CD8-positive, alpha-beta memory T cell (primary cell): ENCODE measurements at regions not wholly inside any gene's neighbourhood (a gene's known extent, or its start where the extent isn't known, plus 50 kb on each side); places are given as distances from the start of the nearest gene placed in this dataset.
"Not testable (repeated sequence)": the region's sequence is repeated elsewhere in the genome, so short reads cannot be mapped to it uniquely, and the experiment has no call there.

Experiments used
- CTCF ChIA-PET: fragments of 350-600 bp; sonication (Branson Sonifier 250); formaldehyde crosslinking; loops from one replicate; lab custom pipeline; 2021; ENCODE audit warnings: antibody characterized with exemption; lab: Charles Lee
- POLR2A ChIA-PET: fragments of 350-600 bp; sonication (Branson Sonifier 250); formaldehyde crosslinking; loops from one replicate; lab custom pipeline; 2021; ENCODE audit warnings: antibody characterized with exemption; lab: Charles Lee
- DNase-seq, 5 donors: peaks; one replicate each; pipeline versions ENCODE4 v3.0.0 to v3.0.0-alpha.2; 2020 to 2022; ENCODE audit warnings: mixed read lengths in 1 of 5
- H3K27ac ChIP-seq: one replicate; pipeline ENCODE4 v1.7.0; 2013; ENCODE audit warnings: low read depth, mild to moderate bottlenecking, low read length, moderate library complexity
- H3K27me3 ChIP-seq: 2 replicates; pipeline ENCODE4 v1.7.0; 2013; ENCODE audit warnings: low read length, mild to moderate bottlenecking; ENCODE audit not compliant: insufficient read depth, poor library complexity, severe bottlenecking
- H3K36me3 ChIP-seq: 2 replicates; pipeline ENCODE4 v1.7.0; 2013; ENCODE audit warnings: mild to moderate bottlenecking, low read length, moderate library complexity; ENCODE audit not compliant: insufficient read depth
- H3K4me1 ChIP-seq: 2 replicates; pipeline ENCODE4 v1.7.0; 2013; ENCODE audit warnings: mild to moderate bottlenecking, low read length, moderate library complexity; ENCODE audit not compliant: insufficient read depth
- H3K4me3 ChIP-seq: 2 replicates; pipeline ENCODE4 v1.7.0; 2013; ENCODE audit warnings: mild to moderate bottlenecking, low read length
- H3K9me3 ChIP-seq: 2 replicates; pipeline ENCODE4 v1.7.0; 2013; ENCODE audit warnings: mild to moderate bottlenecking, low read length
- H3K27ac Mint-ChIP-seq, 8 donors: one replicate each; pipeline ENCODE4 v1.8.0; 2020 to 2021; ENCODE audit warnings: mixed read lengths in 8 of 8, mild to moderate bottlenecking in 6 of 8, inconsistent platforms in 3 of 8, moderate library complexity in 3 of 8
- H3K27me3 Mint-ChIP-seq, 2 donors: one replicate each; pipeline ENCODE4 v1.8.0; 2020 to 2021; ENCODE audit warnings: mixed read lengths in 2 of 2, mild to moderate bottlenecking in 1 of 2, moderate library complexity in 1 of 2
- H3K36me3 Mint-ChIP-seq, 3 donors: one replicate each; pipeline ENCODE4 v1.8.0; 2020 to 2021; ENCODE audit warnings: mixed read lengths in 3 of 3, inconsistent platforms in 1 of 3, mild to moderate bottlenecking in 1 of 3
- H3K4me1 Mint-ChIP-seq, 3 donors: one replicate each; pipeline ENCODE4 v1.8.0; 2020 to 2021; ENCODE audit warnings: mixed read lengths in 3 of 3, inconsistent platforms in 1 of 3, mild to moderate bottlenecking in 1 of 3
- H3K4me3 Mint-ChIP-seq, 7 donors: one replicate each; pipeline ENCODE4 v1.8.0; 2020 to 2021; ENCODE audit warnings: mixed read lengths in 7 of 7, mild to moderate bottlenecking in 6 of 7, moderate library complexity in 4 of 7, inconsistent platforms in 2 of 7
- H3K9me3 Mint-ChIP-seq, 5 donors: one replicate each; pipeline ENCODE4 v1.8.0; 2020 to 2022; ENCODE audit warnings: mixed read lengths in 5 of 5, mild to moderate bottlenecking in 3 of 5, moderate library complexity in 2 of 5, inconsistent platforms in 1 of 5

- Mint-ChIP-seq H3K36me3 (no peaks in the 10 kb centered on the region), H3K4me3 (no peak overlapping the region), H3K27me3 (no peaks in the 10 kb centered on the region), H3K27ac (no peak overlapping the region), H3K4me1 (no peaks in the 10 kb centered on the region), H3K9me3 (peaks cover 0 to 10% (median 0%) of the 10 kb centered on the region in 5 donors)
- Histone ChIP-seq H3K9me3 (no peaks in the 10 kb centered on the region), H3K36me3 (no peaks in the 10 kb centered on the region), H3K27ac (no peak overlapping the region), H3K4me1 (no peaks in the 10 kb centered on the region), H3K4me3 (no peak overlapping the region), H3K27me3 (no peaks in the 10 kb centered on the region)
- ChIA-PET POLR2A (no interaction called here), CTCF (no interaction called here)
- no peak for DNase-seq
Observed at GRCh38 chr6:146985966-146986365, 218.3 kb upstream of the STXBP5 start.

GRCh38 chr6:146987938-146988337 lies 216.3 kb upstream of the STXBP5 start:
- CTCF ChIA-PET, H3K36me3 ChIP-seq, H3K36me3 Mint-ChIP-seq, H3K27ac Mint-ChIP-seq, H3K4me3 Mint-ChIP-seq, H3K4me3 ChIP-seq, H3K27me3 Mint-ChIP-seq, POLR2A ChIA-PET, H3K9me3 ChIP-seq, H3K4me1 Mint-ChIP-seq, H3K27ac ChIP-seq, DNase-seq, H3K4me1 ChIP-seq, H3K27me3 ChIP-seq: not testable (repeated sequence)
- peaks cover 0 to 10% (median 0%) of the 10 kb centered on the region in 5 donors for H3K9me3 Mint-ChIP-seq

GRCh38 chr6:146989860-146990259 lies 214.4 kb upstream of the STXBP5 start:
- H3K27ac Mint-ChIP-seq: no peak overlapping the region
- peaks cover 0 to 10% (median 0%) of the 10 kb centered on the region in 5 donors for H3K9me3 Mint-ChIP-seq
- ChIA-PET POLR2A (no interaction called here), CTCF (no interaction called here)
- H3K4me3 ChIP-seq: no peak overlapping the region
- no peaks in the 10 kb centered on the region for H3K36me3 ChIP-seq
- H3K27ac ChIP-seq: no peak overlapping the region
- no peak for DNase-seq
- H3K4me1 Mint-ChIP-seq: no peaks in the 10 kb centered on the region
- no peak overlapping the region for H3K4me3 Mint-ChIP-seq
- H3K27me3 Mint-ChIP-seq: no peaks in the 10 kb centered on the region
- no peaks in the 10 kb centered on the region for H3K27me3 ChIP-seq
- no peaks in the 10 kb centered on the region for H3K36me3 Mint-ChIP-seq
- no peaks in the 10 kb centered on the region for H3K9me3 ChIP-seq
- H3K4me1 ChIP-seq: no peaks in the 10 kb centered on the region

- Histone ChIP-seq H3K27me3 (no peaks in the 10 kb centered on the region), H3K9me3 (no peaks in the 10 kb centered on the region), H3K4me3 (no peak overlapping the region), H3K36me3 (no peaks in the 10 kb centered on the region), H3K4me1 (no peaks in the 10 kb centered on the region), H3K27ac (no peak overlapping the region)
- H3K9me3 Mint-ChIP-seq: peaks cover 0 to 10% (median 0%) of the 10 kb centered on the region in 5 donors
- POLR2A ChIA-PET: no interaction called here
- no peaks in the 10 kb centered on the region for H3K36me3 Mint-ChIP-seq
- CTCF ChIA-PET: no interaction called here
- H3K27me3 Mint-ChIP-seq: no peaks in the 10 kb centered on the region
- no peak overlapping the region for H3K4me3 Mint-ChIP-seq
- DNase-seq: no peak
- H3K4me1 Mint-ChIP-seq: no peaks in the 10 kb centered on the region
- H3K27ac Mint-ChIP-seq: no peak overlapping the region
Observed at GRCh38 chr6:146990284-146990683, 213.9 kb upstream of the STXBP5 start.

GRCh38 chr6:146990821-146991798 lies 213.1 kb upstream of the STXBP5 start:
- no peaks in the 10 kb centered on the region for H3K36me3 ChIP-seq
- Mint-ChIP-seq H3K27me3 (no peaks in the 10 kb centered on the region), H3K27ac (no peak overlapping the region), H3K4me1 (no peaks in the 10 kb centered on the region), H3K36me3 (no peaks in the 10 kb centered on the region), H3K4me3 (no peak overlapping the region), H3K9me3 (peaks cover 0 to 7% (median 0%) of the 10 kb centered on the region in 5 donors)
- CTCF ChIA-PET: no interaction called here
- no peaks in the 10 kb centered on the region for H3K4me1 ChIP-seq
- no peak for DNase-seq
- no peak overlapping the region for H3K4me3 ChIP-seq
- no peaks in the 10 kb centered on the region for H3K9me3 ChIP-seq
- no peak overlapping the region for H3K27ac ChIP-seq
- POLR2A ChIA-PET: no interaction called here
- H3K27me3 ChIP-seq: no peaks in the 10 kb centered on the region

- H3K9me3 ChIP-seq: no peaks in the 10 kb centered on the region
- no peak overlapping the region for H3K27ac ChIP-seq
- no peaks in the 10 kb centered on the region for H3K27me3 ChIP-seq
- ChIA-PET CTCF (no interaction called here), POLR2A (no interaction called here)
- DNase-seq: no peak
- Mint-ChIP-seq H3K4me3 (no peak overlapping the region), H3K27me3 (peaks cover 3 to 4% of the 10 kb centered on the region in 2 donors), H3K36me3 (no peaks in the 10 kb centered on the region), H3K9me3 (peaks cover 0 to 3% (median 0%) of the 10 kb centered on the region in 5 donors), H3K27ac (no peak overlapping the region), H3K4me1 (no peaks in the 10 kb centered on the region)
- no peak overlapping the region for H3K4me3 ChIP-seq
- no peaks in the 10 kb centered on the region for H3K4me1 ChIP-seq
- no peaks in the 10 kb centered on the region for H3K36me3 ChIP-seq
Observed at GRCh38 chr6:146997062-146997461, 207.2 kb upstream of the STXBP5 start.

GRCh38 chr6:146999766-147000165 lies 204.5 kb upstream of the STXBP5 start:
- Mint-ChIP-seq H3K4me3 (no peak overlapping the region), H3K9me3 (peaks cover 0 to 2% (median 0%) of the 10 kb centered on the region in 5 donors), H3K27ac (peak overlapping the region in 1 of 8 donors; percentile 10), H3K27me3 (peaks cover 3 to 4% of the 10 kb centered on the region in 2 donors), H3K36me3 (no peaks in the 10 kb centered on the region), H3K4me1 (no peaks in the 10 kb centered on the region)
- H3K9me3 ChIP-seq: no peaks in the 10 kb centered on the region
- DNase-seq: no peak
- no peaks in the 10 kb centered on the region for H3K4me1 ChIP-seq
- H3K4me3 ChIP-seq: no peak overlapping the region
- no peak overlapping the region for H3K27ac ChIP-seq
- ChIA-PET CTCF (no interaction called here), POLR2A (no interaction called here)
- H3K36me3 ChIP-seq: no peaks in the 10 kb centered on the region
- H3K27me3 ChIP-seq: no peaks in the 10 kb centered on the region

- Histone ChIP-seq H3K4me3 (no peak overlapping the region), H3K27me3 (no peaks in the 10 kb centered on the region), H3K4me1 (no peaks in the 10 kb centered on the region), H3K36me3 (no peaks in the 10 kb centered on the region), H3K9me3 (no peaks in the 10 kb centered on the region), H3K27ac (no peak overlapping the region)
- ChIA-PET CTCF (no interaction called here), POLR2A (no interaction called here)
- no peak for DNase-seq
- no peaks in the 10 kb centered on the region for H3K36me3 Mint-ChIP-seq
- no peak overlapping the region for H3K27ac Mint-ChIP-seq
- H3K4me3 Mint-ChIP-seq: no peak overlapping the region
- H3K9me3 Mint-ChIP-seq: peaks cover 0 to 2% (median 0%) of the 10 kb centered on the region in 5 donors
- H3K4me1 Mint-ChIP-seq: no peaks in the 10 kb centered on the region
- H3K27me3 Mint-ChIP-seq: peaks cover 3 to 4% of the 10 kb centered on the region in 2 donors
Observed at GRCh38 chr6:147000545-147001488, 203.4 kb upstream of the STXBP5 start.
